H1 (cell line): ENCODE measurements at regions not wholly inside any gene's neighbourhood (a gene's known extent, or its start where the extent isn't known, plus 50 kb on each side); places are given as distances from the start of the nearest gene placed in this dataset.

Experiments
- ATF2 ChIP-seq: IDR thresholded peaks from 2 replicates; pipeline ENCODE4 v1.6.1; 2012; ENCODE audit warnings: low read length, inconsistent platforms
- CHD2 ChIP-seq: IDR thresholded peaks from 2 replicates; pipeline ENCODE4 v1.6.1; 2012; ENCODE audit warnings: low read length, improper control_type of control experiment
- CHD7 ChIP-seq: fragments of 300-600 bp; sonication (generic); IDR thresholded peaks from 2 replicates; pipeline ENCODE4 v1.7.1; 2012; ENCODE audit warnings: low read length, moderate library complexity, mild to moderate bottlenecking, inconsistent platforms; ENCODE audit not compliant: insufficient replicate concordance
- FOSL1 ChIP-seq: IDR thresholded peaks from 2 replicates; pipeline ENCODE4 v1.6.1; 2011; ENCODE audit warnings: mild to moderate bottlenecking, low read depth, low read length, moderate library complexity; ENCODE audit not compliant: insufficient read depth
- JUND ChIP-seq: IDR thresholded peaks from 2 replicates; pipeline ENCODE4 v1.6.1; 2011; ENCODE audit warnings: mild to moderate bottlenecking, improper control_type of control experiment, low read length
- MAFK ChIP-seq: IDR thresholded peaks from 2 replicates; pipeline ENCODE4 v1.6.1; 2012; ENCODE audit warnings: low read depth, mild to moderate bottlenecking, improper control_type of control experiment, low read length

- TF ChIP-seq ATF2 = no peak
- TF ChIP-seq JUND = no peak
- no peak for TF ChIP-seq FOSL1
- TF ChIP-seq CHD2 = no peak
- no peak for TF ChIP-seq CHD7
- no peak for TF ChIP-seq MAFK
Measured at GRCh38 chr6:48183811-48184605, 73.0 kb upstream of the PTCHD4 start (continued).
